ENCODE measurements at regions not wholly inside any gene's neighbourhood (a gene's known extent, or its start where the extent isn't known, plus 50 kb on each side); places are given as distances from the start of the nearest gene placed in this dataset.

DNA sequence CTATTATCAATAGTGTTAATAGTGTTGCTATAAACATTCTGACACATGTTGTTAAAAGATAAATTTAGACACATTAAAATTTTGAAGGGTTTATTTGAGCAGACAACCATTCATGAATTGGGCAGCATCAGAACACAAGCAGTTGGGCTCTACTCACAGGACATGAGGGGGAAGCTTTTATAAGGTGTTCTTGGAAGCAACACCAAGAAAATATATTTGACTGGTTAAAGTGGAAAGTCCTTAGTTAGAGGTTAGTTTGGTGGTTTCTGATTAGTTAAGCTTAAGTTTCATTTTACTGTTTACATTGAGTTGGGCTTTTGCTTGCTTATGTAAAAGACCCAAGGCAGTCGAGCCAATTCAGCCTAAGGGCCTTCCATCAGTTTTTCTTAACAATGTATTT is 220.7 kb downstream of the CD47 start:
- TF ChIP-seq CTCF (IDR thresholded peaks at IDR 0.05) (no peak), POLR2A (IDR thresholded peaks at IDR 0.05) (no peak)
